ENCODE measurements at regions not wholly inside any gene's neighbourhood (a gene's known extent, or its start where the extent isn't known, plus 50 kb on each side); places are given as distances from the start of the nearest gene placed in this dataset.

DNA sequence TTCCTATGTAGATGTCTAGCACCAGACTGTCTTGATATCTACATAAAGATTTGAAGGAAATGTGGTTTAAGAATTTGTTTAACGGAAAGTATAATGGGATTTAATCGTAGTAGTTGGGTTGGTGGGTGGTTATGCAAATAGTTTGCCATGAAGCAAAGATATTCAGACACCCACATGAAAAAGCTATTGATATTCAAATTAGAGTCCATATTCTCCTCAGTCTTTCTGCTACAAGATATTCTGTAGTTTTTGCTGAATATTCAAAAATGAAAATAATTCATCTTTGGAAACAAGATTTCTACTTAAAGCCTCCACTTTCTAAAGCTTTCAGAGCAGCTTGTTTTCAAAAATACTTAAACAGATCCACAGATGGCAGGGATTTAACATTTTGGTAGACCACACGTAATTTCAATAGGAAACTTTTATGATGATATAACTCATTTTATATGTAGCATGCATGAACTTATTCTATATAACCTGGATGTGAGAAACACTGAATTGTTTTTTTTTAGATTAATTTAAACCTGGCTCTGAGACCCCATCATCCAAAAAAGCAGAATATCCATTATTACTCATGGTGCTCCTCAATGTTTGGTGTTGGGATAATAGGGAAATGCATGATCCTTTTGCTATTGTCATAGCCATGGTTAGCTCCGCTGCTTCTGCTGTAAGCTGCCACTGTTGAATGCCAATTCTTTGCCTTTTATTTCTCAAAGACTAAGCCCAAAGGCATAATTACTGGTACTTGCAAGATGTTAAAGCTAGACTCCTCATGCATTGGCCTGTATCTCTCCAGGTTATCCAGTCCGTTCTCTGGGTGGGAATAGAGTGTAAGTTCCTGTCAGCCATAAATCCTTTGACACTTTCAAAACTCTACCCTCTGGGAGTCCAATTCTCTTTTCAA, 98.0 kb downstream of the GMNC start:
- in situ Hi-C loops (cut with MboI; ENCODE audit: low pct_ligation_motif_present in 1 of 4, low pct_unique_long_range_greater_than_20kb in 1 of 4, low sequenced_read_pairs in 3 of 4) (no loop called here), intact Hi-C loops (cut with DNase I; ENCODE audit: low total_unique reads) (no loop called here)
- Histone ChIP-seq H3K9me3 (no peaks in the 10 kb centered on the region), H3K4me1 (no peaks in the 10 kb centered on the region), H3K27ac (no peak overlapping the region), H3K27me3 (no peaks in the 10 kb centered on the region), H3K36me3 (no peaks in the 10 kb centered on the region), H3K4me3 (no peak overlapping the region)
- 82 to 89% methylated on average over 5 of the region's 5 CpGs for WGBS, 2 donors (ENCODE audit: low coverage in 1 of 2)
- no peak for TF ChIP-seq EP300 (IDR thresholded peaks at IDR 0.05; ENCODE audit: low read depth)
- no peak for TF ChIP-seq POLR2AphosphoS5 (IDR thresholded peaks at IDR 0.05)
- TF ChIP-seq POLR2A (IDR thresholded peaks at IDR 0.05) = no peak
- TF ChIP-seq, protein P1, sequence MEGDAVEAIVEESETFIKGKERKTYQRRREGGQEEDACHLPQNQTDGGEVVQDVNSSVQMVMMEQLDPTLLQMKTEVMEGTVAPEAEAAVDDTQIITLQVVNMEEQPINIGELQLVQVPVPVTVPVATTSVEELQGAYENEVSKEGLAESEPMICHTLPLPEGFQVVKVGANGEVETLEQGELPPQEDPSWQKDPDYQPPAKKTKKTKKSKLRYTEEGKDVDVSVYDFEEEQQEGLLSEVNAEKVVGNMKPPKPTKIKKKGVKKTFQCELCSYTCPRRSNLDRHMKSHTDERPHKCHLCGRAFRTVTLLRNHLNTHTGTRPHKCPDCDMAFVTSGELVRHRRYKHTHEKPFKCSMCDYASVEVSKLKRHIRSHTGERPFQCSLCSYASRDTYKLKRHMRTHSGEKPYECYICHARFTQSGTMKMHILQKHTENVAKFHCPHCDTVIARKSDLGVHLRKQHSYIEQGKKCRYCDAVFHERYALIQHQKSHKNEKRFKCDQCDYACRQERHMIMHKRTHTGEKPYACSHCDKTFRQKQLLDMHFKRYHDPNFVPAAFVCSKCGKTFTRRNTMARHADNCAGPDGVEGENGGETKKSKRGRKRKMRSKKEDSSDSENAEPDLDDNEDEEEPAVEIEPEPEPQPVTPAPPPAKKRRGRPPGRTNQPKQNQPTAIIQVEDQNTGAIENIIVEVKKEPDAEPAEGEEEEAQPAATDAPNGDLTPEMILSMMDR (IDR thresholded peaks at IDR 0.05) = no peak
- no peak for DNase-seq

DNA sequence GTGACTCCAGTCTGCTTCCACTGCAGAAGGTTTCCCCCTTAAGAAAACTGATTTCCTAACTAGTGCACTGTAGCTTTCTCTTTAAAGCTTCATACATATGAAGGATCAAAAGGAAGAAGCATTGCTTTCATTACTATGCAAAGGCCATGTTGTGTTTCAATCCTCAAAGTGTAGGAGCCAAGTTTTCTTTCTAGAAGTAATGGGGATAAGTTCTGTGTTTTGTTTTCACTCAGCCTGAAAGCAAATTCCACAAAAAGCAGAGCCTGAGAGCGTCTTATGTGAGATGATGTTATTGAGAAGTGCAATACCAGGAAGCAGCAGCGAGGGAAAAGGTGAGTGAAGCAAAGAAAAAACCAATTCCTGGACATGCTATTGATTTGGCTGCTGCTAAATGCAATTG, 99.7 kb downstream of the GMNC start:
- in situ Hi-C loops (cut with MboI; ENCODE audit: low pct_ligation_motif_present in 1 of 4, low pct_unique_long_range_greater_than_20kb in 1 of 4, low sequenced_read_pairs in 3 of 4) (no loop called here), intact Hi-C loops (cut with DNase I; ENCODE audit: low total_unique reads) (no loop called here)
- TF ChIP-seq POLR2AphosphoS5 (IDR thresholded peaks at IDR 0.05) (no peak), EP300 (IDR thresholded peaks at IDR 0.05; ENCODE audit: low read depth) (no peak), POLR2A (IDR thresholded peaks at IDR 0.05) (no peak)
- TF ChIP-seq, protein P1 (IDR thresholded peaks at IDR 0.05) = no peak
- no peak overlapping the region for H3K4me3 ChIP-seq
- no peak overlapping the region for H3K27ac ChIP-seq
- no peaks in the 10 kb centered on the region for H3K4me1 ChIP-seq
- DNase-seq = no peak
- H3K36me3 ChIP-seq = no peaks in the 10 kb centered on the region
- H3K9me3 ChIP-seq = no peaks in the 10 kb centered on the region
- H3K27me3 ChIP-seq = no peaks in the 10 kb centered on the region
- 69 to 83% methylated on average over 2 of the region's 2 CpGs for whole genome bisulfite sequencing, 2 donors (ENCODE audit: low coverage in 1 of 2)

DNA sequence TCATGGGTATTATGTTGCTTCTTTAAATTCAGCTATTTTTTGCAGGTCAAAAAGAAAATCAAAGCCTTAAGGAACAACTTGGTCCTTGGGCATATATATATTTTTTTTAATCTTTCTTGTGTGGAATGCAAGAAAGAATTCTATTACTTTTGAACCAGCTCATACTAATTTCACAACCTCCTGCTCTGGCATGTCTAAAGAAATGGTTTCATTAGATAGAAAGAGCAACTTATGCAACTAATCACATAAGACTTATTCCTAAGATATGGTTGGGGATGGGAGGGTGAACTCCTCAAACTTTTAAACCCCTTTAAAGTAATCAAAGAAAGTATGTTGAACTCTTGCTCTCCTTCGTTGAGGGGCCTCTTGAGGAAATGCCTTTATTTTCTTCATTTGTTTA, 114.9 kb downstream of the GMNC start:
- H3K4me3 ChIP-seq = no peak overlapping the region
- intact Hi-C loops (cut with DNase I; ENCODE audit: low total_unique reads) (no loop called here), in situ Hi-C loops (cut with MboI; ENCODE audit: low pct_ligation_motif_present in 1 of 4, low pct_unique_long_range_greater_than_20kb in 1 of 4, low sequenced_read_pairs in 3 of 4) (no loop called here)
- H3K27me3 ChIP-seq = no peaks in the 10 kb centered on the region
- no peak overlapping the region for H3K27ac ChIP-seq
- no peaks in the 10 kb centered on the region for H3K9me3 ChIP-seq
- no peaks in the 10 kb centered on the region for H3K36me3 ChIP-seq
- 40 to 44% methylated on average over 1 of the region's 1 CpG for WGBS, 2 donors (ENCODE audit: low coverage in 1 of 2)
- TF ChIP-seq EP300 (IDR thresholded peaks at IDR 0.05; ENCODE audit: low read depth) = no peak
- no peak for TF ChIP-seq POLR2AphosphoS5 (IDR thresholded peaks at IDR 0.05)
- TF ChIP-seq POLR2A (IDR thresholded peaks at IDR 0.05) = no peak
- TF ChIP-seq, protein P1 (IDR thresholded peaks at IDR 0.05) = no peak
- H3K4me1 ChIP-seq = no peaks in the 10 kb centered on the region
- no peak for DNase-seq

DNA sequence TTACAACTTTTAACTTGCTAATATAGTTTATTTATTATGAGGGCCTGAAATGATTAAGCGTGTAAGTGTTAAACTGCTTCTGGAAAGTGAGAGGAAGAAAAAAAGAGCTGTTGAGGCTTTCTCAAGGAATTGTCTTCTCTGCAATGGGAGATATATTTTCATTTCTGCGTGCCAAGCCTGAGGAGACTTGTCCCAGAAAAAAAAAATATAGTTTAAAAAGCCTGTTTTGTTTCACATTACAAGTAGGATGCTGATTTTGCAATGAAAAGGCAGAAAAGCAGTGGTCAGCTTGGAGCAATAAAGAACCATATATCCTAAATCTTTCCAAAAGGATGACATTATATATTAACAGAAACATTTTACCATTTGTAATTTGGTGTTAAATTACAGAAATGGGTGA, 115.5 kb downstream of the GMNC start:
- Histone ChIP-seq H3K4me3 (no peak overlapping the region), H3K27ac (no peak overlapping the region), H3K9me3 (no peaks in the 10 kb centered on the region), H3K27me3 (no peaks in the 10 kb centered on the region), H3K36me3 (no peaks in the 10 kb centered on the region), H3K4me1 (no peaks in the 10 kb centered on the region)
- WGBS, 2 donors (ENCODE audit: low coverage in 1 of 2) = 48 to 50% methylated on average over 2 of the region's 2 CpGs
- TF ChIP-seq POLR2A (IDR thresholded peaks at IDR 0.05) (no peak), POLR2AphosphoS5 (IDR thresholded peaks at IDR 0.05) (no peak), EP300 (IDR thresholded peaks at IDR 0.05; ENCODE audit: low read depth) (no peak)
- TF ChIP-seq, protein P1 (IDR thresholded peaks at IDR 0.05) = no peak
- intact Hi-C loops (cut with DNase I; ENCODE audit: low total_unique reads) (no loop called here), in situ Hi-C loops (cut with MboI; ENCODE audit: low pct_ligation_motif_present in 1 of 4, low pct_unique_long_range_greater_than_20kb in 1 of 4, low sequenced_read_pairs in 3 of 4) (no loop called here)
- no peak for DNase-seq

Data from transverse colon (tissue), 4 donors.